Neural progenitor cell (in vitro differentiated cells): ENCODE measurements at regions not wholly inside any gene's neighbourhood (a gene's known extent, or its start where the extent isn't known, plus 50 kb on each side); places are given as distances from the start of the nearest gene placed in this dataset.

ENCODE experiments used
- DNase-seq: peaks from one replicate; pipeline ENCODE4 v3.0.0-alpha.2; 2016; ENCODE audit warnings: low spot score
- H2AFZ ChIP-seq: fragments of 200-600 bp; sonication (generic); replicated peaks from 2 replicates; pipeline ENCODE4 v1.6.1; 2016; ENCODE audit warnings: antibody characterized with exemption
- H3F3A ChIP-seq: fragments of 200-600 bp; sonication (generic); 2 replicates; pipeline ENCODE4 v1.6.1; 2016; ENCODE audit warnings: antibody characterized with exemption, low read depth
- H3K27ac ChIP-seq: fragments of 200-600 bp; sonication (generic); 2 replicates; pipeline ENCODE4 v1.5.1; 2016; ENCODE audit warnings: mild to moderate bottlenecking
- H3K27me3 ChIP-seq: fragments of 200-600 bp; sonication (generic); 2 replicates; pipeline ENCODE4 v1.6.1; 2016; ENCODE audit warnings: mild to moderate bottlenecking, moderate library complexity
- H3K36me3 ChIP-seq: fragments of 200-600 bp; sonication (generic); 2 replicates; pipeline ENCODE4 v1.5.1; 2016
- H3K4me1 ChIP-seq: fragments of 200-600 bp; sonication (generic); 2 replicates; pipeline ENCODE4 v1.6.1; 2016; ENCODE audit warnings: mixed run types
- H3K4me2 ChIP-seq: fragments of 200-600 bp; sonication (generic); 2 replicates; pipeline ENCODE4 v1.6.1; 2016
- H3K4me3 ChIP-seq: fragments of 200-600 bp; sonication (generic); 2 replicates; pipeline ENCODE4 v1.5.1; 2016
- H3K79me2 ChIP-seq: fragments of 200-600 bp; sonication (generic); 2 replicates; pipeline ENCODE4 v1.6.1; 2016; ENCODE audit warnings: low read depth
- H3K9ac ChIP-seq: fragments of 200-600 bp; sonication (generic); 2 replicates; pipeline ENCODE4 v1.6.1; 2016
- H3K9me3 ChIP-seq: fragments of 200-600 bp; sonication (generic); 2 replicates; pipeline ENCODE4 v1.5.1; 2016; ENCODE audit warnings: low read depth
- H4K20me1 ChIP-seq: fragments of 200-600 bp; sonication (generic); 2 replicates; pipeline ENCODE4 v1.6.1; 2016; ENCODE audit warnings: low read depth
- H3K27ac Mint-ChIP-seq: 3 replicates; pipeline ENCODE4 v1.8.0; 2021; ENCODE audit warnings: mixed read lengths
- H3K27me3 Mint-ChIP-seq: 2 replicates; pipeline ENCODE4 v1.8.0; 2022; ENCODE audit warnings: low read depth, mild to moderate bottlenecking, inconsistent platforms, moderate library complexity, mixed read lengths; ENCODE audit not compliant: insufficient read depth
- H3K36me3 Mint-ChIP-seq: 3 replicates; pipeline ENCODE4 v1.8.0; 2021; ENCODE audit warnings: mixed read lengths
- H3K4me1 Mint-ChIP-seq: 3 replicates; pipeline ENCODE4 v1.8.0; 2021; ENCODE audit warnings: mixed read lengths
- H3K4me3 Mint-ChIP-seq: 3 replicates; pipeline ENCODE4 v1.8.0; 2021; ENCODE audit warnings: mild to moderate bottlenecking, moderate library complexity, mixed read lengths
- H3K9me3 Mint-ChIP-seq: 3 replicates; pipeline ENCODE4 v1.8.0; 2020; ENCODE audit warnings: mixed read lengths
- EZH2 ChIP-seq: fragments of 200-600 bp; sonication (generic); IDR thresholded peaks from 2 replicates; pipeline ENCODE4 v1.6.1; 2017; ENCODE audit warnings: antibody characterized with exemption, mild to moderate bottlenecking, moderate library complexity
- EZH2phosphoT487 ChIP-seq: fragments of 200-600 bp; sonication (generic); IDR thresholded peaks from 2 replicates; pipeline ENCODE4 v1.6.1; 2017; ENCODE audit warnings: antibody characterized with exemption
- TF ChIP-seq, protein P1 (sequence below): fragments of 200-600 bp; sonication (generic); IDR thresholded peaks from 2 replicates; pipeline ENCODE4 v1.5.1; 2017; ENCODE audit warnings: antibody characterized with exemption, mild to moderate bottlenecking

DNA sequence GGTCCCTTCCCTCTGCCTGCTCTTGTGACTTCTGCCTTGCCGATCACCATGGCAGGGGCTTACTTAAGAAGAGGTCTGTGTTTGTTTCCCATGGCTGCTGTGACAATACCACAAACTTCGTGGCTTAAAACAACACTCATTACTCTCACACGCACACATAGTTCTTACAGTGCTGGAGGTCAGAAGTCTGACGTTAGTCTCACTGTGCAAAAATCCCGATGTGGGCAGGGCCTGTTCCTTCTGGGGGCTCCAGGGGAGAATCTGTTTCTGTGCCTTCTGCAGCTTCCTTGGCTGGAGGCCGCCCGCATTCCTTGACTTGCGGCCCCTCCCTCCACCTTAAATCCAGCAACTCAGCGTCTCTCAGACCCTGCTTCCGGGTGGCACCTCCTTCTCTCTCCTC is 249.2 kb upstream of the GSE1 start:
- H3K36me3 ChIP-seq, result no peaks in the 10 kb centered on the region

DNA sequence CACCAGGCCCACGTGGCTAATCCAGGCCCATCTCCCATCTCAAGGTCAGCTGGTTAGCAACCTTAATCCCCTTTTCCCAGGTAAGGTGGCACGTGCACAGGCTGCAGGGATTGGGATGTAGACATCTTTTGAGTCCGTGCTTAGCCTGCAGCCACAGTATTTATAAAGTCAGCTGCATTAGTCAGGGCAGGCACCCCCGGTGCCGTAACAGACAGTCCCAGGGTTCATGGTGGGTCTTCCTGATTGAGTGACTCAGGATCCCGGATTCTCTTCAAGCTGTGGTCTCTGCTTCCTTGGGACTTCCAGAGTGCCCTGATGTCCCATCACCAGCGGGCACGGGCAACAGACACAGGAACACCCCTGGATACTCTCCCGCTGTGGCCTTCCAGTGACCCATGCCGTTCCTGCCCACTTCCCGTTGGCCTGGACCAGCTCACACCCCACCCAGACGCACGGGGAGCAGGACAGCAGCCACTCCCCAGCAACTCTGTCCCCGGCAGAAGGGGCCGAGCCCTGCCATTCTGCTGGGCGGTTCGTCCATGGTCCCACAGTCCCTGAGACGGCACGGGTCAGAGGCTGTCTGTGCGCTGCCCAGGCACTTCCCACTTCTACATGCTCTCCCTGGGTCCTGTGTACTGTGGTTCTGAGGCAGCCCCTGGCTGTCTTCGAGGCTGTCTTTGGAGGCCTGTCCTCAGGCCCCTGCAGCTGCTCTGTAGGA is 248.6 kb upstream of the GSE1 start:
- Histone ChIP-seq H3K9ac (no peak overlapping the region), H3K4me3 (no peak overlapping the region), H3F3A (peaks cover 20% of the 10 kb centered on the region), H3K27me3 (peaks cover 13% of the 10 kb centered on the region), H3K9me3 (no peaks in the 10 kb centered on the region), H3K4me2 (no peak overlapping the region), H3K4me1 (peaks cover 14% of the 10 kb centered on the region), H3K36me3 (no peaks in the 10 kb centered on the region), H4K20me1 (no peaks in the 10 kb centered on the region), H2AFZ (no peak overlapping the region), H3K79me2 (no peaks in the 10 kb centered on the region), H3K27ac (no peak overlapping the region)
- no peaks in the 10 kb centered on the region for H3K36me3 Mint-ChIP-seq
- DNase-seq, result no peak
- TF ChIP-seq EZH2phosphoT487, result no peak
- TF ChIP-seq EZH2, result no peak
- TF ChIP-seq, protein P1, sequence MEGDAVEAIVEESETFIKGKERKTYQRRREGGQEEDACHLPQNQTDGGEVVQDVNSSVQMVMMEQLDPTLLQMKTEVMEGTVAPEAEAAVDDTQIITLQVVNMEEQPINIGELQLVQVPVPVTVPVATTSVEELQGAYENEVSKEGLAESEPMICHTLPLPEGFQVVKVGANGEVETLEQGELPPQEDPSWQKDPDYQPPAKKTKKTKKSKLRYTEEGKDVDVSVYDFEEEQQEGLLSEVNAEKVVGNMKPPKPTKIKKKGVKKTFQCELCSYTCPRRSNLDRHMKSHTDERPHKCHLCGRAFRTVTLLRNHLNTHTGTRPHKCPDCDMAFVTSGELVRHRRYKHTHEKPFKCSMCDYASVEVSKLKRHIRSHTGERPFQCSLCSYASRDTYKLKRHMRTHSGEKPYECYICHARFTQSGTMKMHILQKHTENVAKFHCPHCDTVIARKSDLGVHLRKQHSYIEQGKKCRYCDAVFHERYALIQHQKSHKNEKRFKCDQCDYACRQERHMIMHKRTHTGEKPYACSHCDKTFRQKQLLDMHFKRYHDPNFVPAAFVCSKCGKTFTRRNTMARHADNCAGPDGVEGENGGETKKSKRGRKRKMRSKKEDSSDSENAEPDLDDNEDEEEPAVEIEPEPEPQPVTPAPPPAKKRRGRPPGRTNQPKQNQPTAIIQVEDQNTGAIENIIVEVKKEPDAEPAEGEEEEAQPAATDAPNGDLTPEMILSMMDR, result no peak
- peaks cover 11% of the 10 kb centered on the region for H3K27me3 Mint-ChIP-seq
- no peak overlapping the region for H3K4me3 Mint-ChIP-seq
- peaks cover 5% of the 10 kb centered on the region for H3K9me3 Mint-ChIP-seq
- H3K4me1 Mint-ChIP-seq, result peaks cover 32% of the 10 kb centered on the region
- peak overlapping the region; percentile 33 for H3K27ac Mint-ChIP-seq

More for the DNA sequence above, 249.2 kb upstream of the GSE1 start:
- Mint-ChIP-seq H3K36me3 (no peaks in the 10 kb centered on the region), H3K9me3 (peaks cover 5% of the 10 kb centered on the region), H3K4me3 (no peak overlapping the region), H3K4me1 (peaks cover 27% of the 10 kb centered on the region), H3K27me3 (peaks cover 11% of the 10 kb centered on the region), H3K27ac (peak overlapping the region; percentile 42)
- Histone ChIP-seq H3K4me3 (no peak overlapping the region), H3K4me2 (no peak overlapping the region), H2AFZ (no peak overlapping the region), H3K4me1 (peaks cover 14% of the 10 kb centered on the region), H3F3A (peaks cover 20% of the 10 kb centered on the region), H4K20me1 (no peaks in the 10 kb centered on the region), H3K9me3 (no peaks in the 10 kb centered on the region), H3K27ac (no peak overlapping the region), H3K79me2 (no peaks in the 10 kb centered on the region), H3K9ac (no peak overlapping the region), H3K27me3 (peaks cover 12% of the 10 kb centered on the region)
- DNase-seq, result no peak
- TF ChIP-seq, protein P1, result no peak
- TF ChIP-seq EZH2, result no peak
- no peak for TF ChIP-seq EZH2phosphoT487

DNA sequence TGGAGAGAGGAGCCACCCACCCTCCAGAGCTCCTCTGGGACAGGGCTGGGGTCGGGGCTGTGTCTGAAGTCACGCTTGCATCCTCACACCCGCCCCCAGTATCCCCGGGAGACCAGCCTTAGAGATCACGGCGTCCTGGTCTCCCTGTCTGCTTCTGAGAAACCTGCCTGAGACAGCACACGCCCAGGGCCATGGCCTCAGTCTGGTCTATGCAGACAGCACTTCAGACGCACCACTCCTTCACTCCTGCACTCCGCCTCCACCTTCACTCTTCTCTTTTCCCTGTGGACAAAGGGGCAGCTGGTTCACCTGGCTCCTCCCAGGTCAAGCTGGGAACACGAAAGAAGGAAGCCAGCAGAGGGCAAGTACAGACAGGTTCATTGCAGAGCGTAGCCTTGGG is 248.0 kb upstream of the GSE1 start:
- H3K36me3 ChIP-seq, result no peaks in the 10 kb centered on the region
- no peak for TF ChIP-seq EZH2
- TF ChIP-seq EZH2phosphoT487, result no peak
- TF ChIP-seq, protein P1, result no peak
- peaks cover 14% of the 10 kb centered on the region for H3K4me1 ChIP-seq
- DNase-seq, result no peak
- H3K79me2 ChIP-seq, result no peaks in the 10 kb centered on the region
- H4K20me1 ChIP-seq, result no peaks in the 10 kb centered on the region
- H3K4me3 ChIP-seq, result no peak overlapping the region
- peaks cover 11% of the 10 kb centered on the region for H3K27me3 Mint-ChIP-seq
- peaks cover 32% of the 10 kb centered on the region for H3K4me1 Mint-ChIP-seq
- no peak overlapping the region for H3K4me3 Mint-ChIP-seq
- peaks cover 20% of the 10 kb centered on the region for H3F3A ChIP-seq
- no peak overlapping the region for H3K27ac Mint-ChIP-seq
- no peak overlapping the region for H3K4me2 ChIP-seq
- no peak overlapping the region for H3K27ac ChIP-seq
- H3K9me3 Mint-ChIP-seq, result peaks cover 5% of the 10 kb centered on the region
- H3K27me3 ChIP-seq, result peaks cover 13% of the 10 kb centered on the region
- H3K36me3 Mint-ChIP-seq, result no peaks in the 10 kb centered on the region
- no peaks in the 10 kb centered on the region for H3K9me3 ChIP-seq
- no peak overlapping the region for H3K9ac ChIP-seq
- no peak overlapping the region for H2AFZ ChIP-seq
